Stomach (tissue), 4 donors: ENCODE measurements at regions not wholly inside any gene's neighbourhood (a gene's known extent, or its start where the extent isn't known, plus 50 kb on each side); places are given as distances from the start of the nearest gene placed in this dataset.

Experiments used
- EP300 ChIP-seq: sonication (generic); formaldehyde crosslinking; IDR thresholded peaks from one replicate; pipeline ENCODE4 v1.6.1; 2017; ENCODE audit warnings: antibody characterized with exemption
- POLR2A ChIP-seq, 4 donors: fragments of 450-650 bp; IDR thresholded peaks; one replicate each; pipeline ENCODE4 v1.6.1; 2016; ENCODE audit warnings: antibody characterized with exemption in 4 of 4, control low read depth in 2 of 4, mild to moderate bottlenecking in 1 of 4, moderate library complexity in 1 of 4
- POLR2AphosphoS5 ChIP-seq, 3 donors: sonication (generic); formaldehyde crosslinking; IDR thresholded peaks; one replicate each; pipeline ENCODE4 v1.6.1; 2016; ENCODE audit warnings: antibody characterized with exemption in 3 of 3
- TF ChIP-seq, protein P1 (sequence below), 7 experiments: fragments of 450-650 bp in 4 of 7; fragments of 200-600 bp in 3 of 7; sonication (generic) in 3 of 7; IDR thresholded peaks; one replicate each; pipeline ENCODE4 v1.5.1; 2016 to 2019; ENCODE audit warnings: antibody characterized with exemption in 7 of 7, control low read depth in 2 of 7, mild to moderate bottlenecking in 1 of 7

DNA sequence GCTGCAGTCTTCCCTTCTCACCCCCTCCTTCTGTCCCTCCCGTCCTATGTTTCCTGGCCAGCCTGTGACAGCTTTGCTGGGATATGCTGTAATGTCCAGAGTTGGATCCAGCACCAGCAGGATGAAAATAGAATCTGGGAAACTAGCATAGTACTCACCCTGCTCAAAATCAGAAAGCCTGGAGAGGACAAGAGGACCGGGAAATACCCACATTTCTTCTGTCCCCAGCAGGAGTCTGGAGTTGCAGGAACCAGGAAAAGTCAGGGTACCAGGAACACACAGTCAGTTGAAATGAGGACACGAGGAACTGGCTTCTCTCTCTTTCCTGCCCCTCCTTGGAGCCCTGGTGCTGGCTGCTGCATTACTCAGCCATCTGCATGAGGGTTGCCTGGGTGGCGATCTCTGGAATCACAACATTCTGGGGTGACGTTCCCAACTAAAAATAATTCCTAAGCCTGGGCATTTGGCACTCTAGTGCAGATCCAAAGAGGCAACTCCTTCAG lies 59.6 kb upstream of the NFIL3 start:
- TF ChIP-seq POLR2A (IDR thresholded peaks at IDR 0.05): no peak
- TF ChIP-seq POLR2AphosphoS5 (IDR thresholded peaks at IDR 0.05): peak in 1 of 3 donors; percentile 51
- TF ChIP-seq, protein P1, sequence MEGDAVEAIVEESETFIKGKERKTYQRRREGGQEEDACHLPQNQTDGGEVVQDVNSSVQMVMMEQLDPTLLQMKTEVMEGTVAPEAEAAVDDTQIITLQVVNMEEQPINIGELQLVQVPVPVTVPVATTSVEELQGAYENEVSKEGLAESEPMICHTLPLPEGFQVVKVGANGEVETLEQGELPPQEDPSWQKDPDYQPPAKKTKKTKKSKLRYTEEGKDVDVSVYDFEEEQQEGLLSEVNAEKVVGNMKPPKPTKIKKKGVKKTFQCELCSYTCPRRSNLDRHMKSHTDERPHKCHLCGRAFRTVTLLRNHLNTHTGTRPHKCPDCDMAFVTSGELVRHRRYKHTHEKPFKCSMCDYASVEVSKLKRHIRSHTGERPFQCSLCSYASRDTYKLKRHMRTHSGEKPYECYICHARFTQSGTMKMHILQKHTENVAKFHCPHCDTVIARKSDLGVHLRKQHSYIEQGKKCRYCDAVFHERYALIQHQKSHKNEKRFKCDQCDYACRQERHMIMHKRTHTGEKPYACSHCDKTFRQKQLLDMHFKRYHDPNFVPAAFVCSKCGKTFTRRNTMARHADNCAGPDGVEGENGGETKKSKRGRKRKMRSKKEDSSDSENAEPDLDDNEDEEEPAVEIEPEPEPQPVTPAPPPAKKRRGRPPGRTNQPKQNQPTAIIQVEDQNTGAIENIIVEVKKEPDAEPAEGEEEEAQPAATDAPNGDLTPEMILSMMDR (IDR thresholded peaks at IDR 0.05): no peak
- peak; percentile 49 for TF ChIP-seq EP300
